IPS-18a (cell line): ENCODE measurements at regions not wholly inside any gene's neighbourhood (a gene's known extent, or its start where the extent isn't known, plus 50 kb on each side); places are given as distances from the start of the nearest gene placed in this dataset.

Experiments used
- H3K27ac ChIP-seq: one replicate; pipeline ENCODE4 v1.5.1; 2013; ENCODE audit warnings: low read length
- H3K27me3 ChIP-seq: one replicate; pipeline ENCODE4 v1.6.1; 2013; ENCODE audit warnings: mild to moderate bottlenecking, low read length; ENCODE audit not compliant: control insufficient read depth, insufficient read depth
- H3K36me3 ChIP-seq: one replicate; pipeline ENCODE4 v1.6.1; 2013; ENCODE audit warnings: low read depth, low read length; ENCODE audit not compliant: control insufficient read depth
- H3K4me1 ChIP-seq: one replicate; pipeline ENCODE4 v1.6.1; 2013; ENCODE audit warnings: low read depth, low read length; ENCODE audit not compliant: control insufficient read depth
- H3K4me3 ChIP-seq: one replicate; pipeline ENCODE4 v1.5.1; 2013; ENCODE audit warnings: low read length
- H3K9ac ChIP-seq: one replicate; pipeline ENCODE4 v1.6.1; 2013; ENCODE audit warnings: mild to moderate bottlenecking, low read length, moderate library complexity
- H3K9me3 ChIP-seq: one replicate; pipeline ENCODE4 v1.6.1; 2013; ENCODE audit warnings: low read depth, low read length; ENCODE audit not compliant: control insufficient read depth

GRCh38 chr10:125392609-125393008 lies 232.2 kb upstream of the CTBP2 start:
- no peak overlapping the region for H3K4me3 ChIP-seq
- peaks cover 5% of the 10 kb centered on the region for H3K9me3 ChIP-seq
- no peaks in the 10 kb centered on the region for H3K4me1 ChIP-seq
- H3K27ac ChIP-seq: no peak overlapping the region
- no peaks in the 10 kb centered on the region for H3K27me3 ChIP-seq
- no peaks in the 10 kb centered on the region for H3K36me3 ChIP-seq
- no peak overlapping the region for H3K9ac ChIP-seq

GRCh38 chr10:125392154-125392553 lies 231.8 kb upstream of the CTBP2 start:
- Histone ChIP-seq H3K9ac (no peak overlapping the region), H3K27ac (no peak overlapping the region), H3K4me3 (no peak overlapping the region)

GRCh38 chr10:125389648-125390047 lies 229.3 kb upstream of the CTBP2 start:
- Histone ChIP-seq H3K27me3 (no peaks in the 10 kb centered on the region), H3K36me3 (no peaks in the 10 kb centered on the region), H3K4me1 (no peaks in the 10 kb centered on the region), H3K9me3 (peaks cover 5% of the 10 kb centered on the region), H3K4me3 (no peak overlapping the region), H3K9ac (no peak overlapping the region), H3K27ac (no peak overlapping the region)

More at GRCh38 chr10:125392154-125392553, 231.8 kb upstream of the CTBP2 start:
- Histone ChIP-seq H3K27me3 (no peaks in the 10 kb centered on the region), H3K36me3 (no peaks in the 10 kb centered on the region), H3K4me1 (no peaks in the 10 kb centered on the region), H3K9me3 (peaks cover 5% of the 10 kb centered on the region)

GRCh38 chr10:125379592-125379991 lies 219.2 kb upstream of the CTBP2 start:
- no peaks in the 10 kb centered on the region for H3K27me3 ChIP-seq
- H3K9ac ChIP-seq: no peak overlapping the region

GRCh38 chr10:125377368-125377767 lies 217.0 kb upstream of the CTBP2 start:
- no peak overlapping the region for H3K4me3 ChIP-seq
- no peaks in the 10 kb centered on the region for H3K4me1 ChIP-seq
- no peaks in the 10 kb centered on the region for H3K36me3 ChIP-seq
- no peak overlapping the region for H3K27ac ChIP-seq
- H3K27me3 ChIP-seq: no peaks in the 10 kb centered on the region
- H3K9me3 ChIP-seq: no peaks in the 10 kb centered on the region
- no peak overlapping the region for H3K9ac ChIP-seq

More at GRCh38 chr10:125379592-125379991, 219.2 kb upstream of the CTBP2 start:
- H3K4me3 ChIP-seq: no peak overlapping the region
- H3K36me3 ChIP-seq: no peaks in the 10 kb centered on the region
- H3K9me3 ChIP-seq: no peaks in the 10 kb centered on the region
- no peak overlapping the region for H3K27ac ChIP-seq
- H3K4me1 ChIP-seq: no peaks in the 10 kb centered on the region

- no peak overlapping the region for H3K27ac ChIP-seq
- H3K9me3 ChIP-seq: no peaks in the 10 kb centered on the region
- no peaks in the 10 kb centered on the region for H3K36me3 ChIP-seq
- peaks cover 5% of the 10 kb centered on the region for H3K27me3 ChIP-seq
- H3K4me1 ChIP-seq: peaks cover 3% of the 10 kb centered on the region
- H3K9ac ChIP-seq: no peak overlapping the region
- no peak overlapping the region for H3K4me3 ChIP-seq
Measured at GRCh38 chr10:125375210-125375609, 214.8 kb upstream of the CTBP2 start.

- Histone ChIP-seq H3K27ac (no peak overlapping the region), H3K36me3 (no peaks in the 10 kb centered on the region), H3K9ac (no peak overlapping the region), H3K4me1 (peaks cover 4% of the 10 kb centered on the region), H3K4me3 (no peak overlapping the region), H3K9me3 (no peaks in the 10 kb centered on the region), H3K27me3 (peaks cover 5% of the 10 kb centered on the region)
Measured at GRCh38 chr10:125373546-125373945, 213.2 kb upstream of the CTBP2 start.

GRCh38 chr10:125370578-125370977 lies 210.2 kb upstream of the CTBP2 start:
- no peak overlapping the region for H3K4me3 ChIP-seq
- H3K4me1 ChIP-seq: peaks cover 4% of the 10 kb centered on the region
- no peak overlapping the region for H3K27ac ChIP-seq
- no peak overlapping the region for H3K9ac ChIP-seq
- peaks cover 5% of the 10 kb centered on the region for H3K27me3 ChIP-seq
- no peaks in the 10 kb centered on the region for H3K9me3 ChIP-seq
- H3K36me3 ChIP-seq: no peaks in the 10 kb centered on the region

GRCh38 chr10:125369382-125370326 lies 209.3 kb upstream of the CTBP2 start:
- H3K9ac ChIP-seq: no peak overlapping the region
- peaks cover 5% of the 10 kb centered on the region for H3K27me3 ChIP-seq
- no peaks in the 10 kb centered on the region for H3K9me3 ChIP-seq

GRCh38 chr10:125368146-125368545 lies 207.8 kb upstream of the CTBP2 start:
- peaks cover 5% of the 10 kb centered on the region for H3K27me3 ChIP-seq
- no peaks in the 10 kb centered on the region for H3K36me3 ChIP-seq
- no peak overlapping the region for H3K9ac ChIP-seq
- H3K27ac ChIP-seq: no peak overlapping the region
- peaks cover 4% of the 10 kb centered on the region for H3K4me1 ChIP-seq
- no peak overlapping the region for H3K4me3 ChIP-seq
- no peaks in the 10 kb centered on the region for H3K9me3 ChIP-seq

More at GRCh38 chr10:125369382-125370326, 209.3 kb upstream of the CTBP2 start:
- no peaks in the 10 kb centered on the region for H3K36me3 ChIP-seq
- no peak overlapping the region for H3K4me3 ChIP-seq
- H3K27ac ChIP-seq: no peak overlapping the region
- H3K4me1 ChIP-seq: peaks cover 4% of the 10 kb centered on the region

- Histone ChIP-seq H3K4me1 (no peaks in the 10 kb centered on the region), H3K9me3 (no peaks in the 10 kb centered on the region), H3K4me3 (no peak overlapping the region), H3K36me3 (no peaks in the 10 kb centered on the region), H3K9ac (no peak overlapping the region), H3K27ac (no peak overlapping the region), H3K27me3 (no peaks in the 10 kb centered on the region)
Measured at GRCh38 chr10:125363791-125364190, 203.4 kb upstream of the CTBP2 start.

- H3K27me3 ChIP-seq: no peaks in the 10 kb centered on the region
- no peaks in the 10 kb centered on the region for H3K4me1 ChIP-seq
- H3K27ac ChIP-seq: no peak overlapping the region
- H3K9me3 ChIP-seq: no peaks in the 10 kb centered on the region
- no peak overlapping the region for H3K9ac ChIP-seq
- no peak overlapping the region for H3K4me3 ChIP-seq
- H3K36me3 ChIP-seq: no peaks in the 10 kb centered on the region
Measured at GRCh38 chr10:125362950-125363349, 202.6 kb upstream of the CTBP2 start.
